ENCODE measurements at regions not wholly inside any gene's neighbourhood (a gene's known extent, or its start where the extent isn't known, plus 50 kb on each side); places are given as distances from the start of the nearest gene placed in this dataset.

GRCh38 chr10:4771554-4772201 is 54.3 kb upstream of the AKR1E2 start:
- Histone ChIP-seq H3K4me2 (ENCODE audit: insufficient read depth, low read length) (no peak overlapping the region), H3K36me3 (ENCODE audit: control insufficient read depth, insufficient read depth, low read length) (no peaks in the 10 kb centered on the region), H3K9me1 (ENCODE audit: control insufficient read depth, insufficient read depth, low read length) (no peaks in the 10 kb centered on the region), H3K27ac (ENCODE audit: extremely low read depth, low read depth, low read length) (no peak overlapping the region), H2AFZ (ENCODE audit: low read depth, low read length) (no peak overlapping the region), H3K4me3 (no peak overlapping the region), H4K20me1 (replicated peaks; ENCODE audit: control insufficient read depth, insufficient read depth, low read length) (no peaks in the 10 kb centered on the region), H3K4me1 (replicated peaks in 1 of 2; ENCODE audit: control insufficient read depth in 2 of 2, insufficient read depth in 2 of 2, low read length in 2 of 2) (no peaks in the 10 kb centered on the region), H3K79me2 (ENCODE audit: control insufficient read depth, insufficient read depth, low read length) (no peaks in the 10 kb centered on the region), H3K27me3 (ENCODE audit: control insufficient read depth in 2 of 2, insufficient read depth in 2 of 2, low read length in 2 of 2) (peaks cover 0 to 8% of the 10 kb centered on the region in 2 experiments; a peak in 2 of 5 replicates), H3K9ac (ENCODE audit: insufficient read depth in 1 of 2, low read depth in 2 of 2, low read length in 2 of 2) (no peak overlapping the region), H3K9me3 (replicated peaks; ENCODE audit: control insufficient read depth, insufficient read depth, low read depth, low read length) (no peaks in the 10 kb centered on the region)
- TF ChIP-seq, protein P1, sequence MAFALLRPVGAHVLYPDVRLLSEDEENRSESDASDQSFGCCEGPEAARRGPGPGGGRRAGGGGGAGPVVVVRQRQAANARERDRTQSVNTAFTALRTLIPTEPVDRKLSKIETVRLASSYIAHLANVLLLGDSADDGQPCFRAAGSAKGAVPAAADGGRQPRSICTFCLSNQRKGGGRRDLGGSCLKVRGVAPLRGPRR (CRISPR knock-in tag; IDR thresholded peaks at IDR 0.05) = no peak
- TF ChIP-seq LCOR (CRISPR knock-in tag; IDR thresholded peaks at IDR 0.05) (no peak), NR2C1 (IDR thresholded peaks at IDR 0.05) (no peak), NR2C1 (tag; IDR thresholded peaks at IDR 0.05) (no peak), PPARD (CRISPR knock-in tag; IDR thresholded peaks at IDR 0.05) (no peak), ZNF12 (CRISPR knock-in tag; IDR thresholded peaks at IDR 0.05) (no peak), EHMT2 (IDR thresholded peaks at IDR 0.05) (no peak), MLX (CRISPR knock-in tag; conservative IDR thresholded peaks at IDR 0.05) (no peak), ZFPM2 (CRISPR knock-in tag; IDR thresholded peaks at IDR 0.05) (no peak)
- POLR2A ChIA-PET = interaction anchor here (0.5 kb wide), 1 partner anchor 285 kb away, joined by 3 read pairs; no protein-coding TSS in a partner anchor
- BruUV-seq (replicated peaks) = no TSS peak
- FAIRE-seq = no peak
- CTCF ChIA-PET (ENCODE audit: low intra/inter-chr PET ratio) = interaction anchor here (1.4 kb wide), 1 partner anchor 1575 kb away, joined by 3 read pairs; no protein-coding TSS in a partner anchor
- intact Hi-C loops (cut with micrococcal nuclease) = loop anchor here (5.0 kb wide), 1 partner anchor 1534 kb away; no protein-coding TSS in a partner anchor
- WGBS (ENCODE audit: insufficient coverage, low coverage, missing lambda C conversion rate) = 0% methylated on average over 5 of the region's 5 CpGs
- no peak for DNase-seq (ENCODE audit: extremely low read depth in 1 of 4, low spot score in 3 of 4)
- in situ Hi-C loops (cut with MboI) = loop anchor here (25.0 kb wide), 1 partner anchor 1559 kb away; no protein-coding TSS in a partner anchor
- no peak for ATAC-seq

Data from K562 (cell line).